B cell (primary cell): ENCODE measurements at regions not wholly inside any gene's neighbourhood (a gene's known extent, or its start where the extent isn't known, plus 50 kb on each side); places are given as distances from the start of the nearest gene placed in this dataset.

ENCODE experiments used
- EZH2 ChIP-seq: IDR thresholded peaks from 2 replicates; pipeline ENCODE4 v1.6.1; 2012; ENCODE audit warnings: borderline replicate concordance, low read depth, mild to moderate bottlenecking, moderate library complexity, low read length; ENCODE audit not compliant: insufficient read depth, poor library complexity, severe bottlenecking
- TF ChIP-seq, protein P1 (sequence below): fragments of 200-600 bp; IDR thresholded peaks from one replicate; pipeline ENCODE4 v1.8.0; 2022; ENCODE audit warnings: antibody characterized with exemption, mild to moderate bottlenecking

DNA sequence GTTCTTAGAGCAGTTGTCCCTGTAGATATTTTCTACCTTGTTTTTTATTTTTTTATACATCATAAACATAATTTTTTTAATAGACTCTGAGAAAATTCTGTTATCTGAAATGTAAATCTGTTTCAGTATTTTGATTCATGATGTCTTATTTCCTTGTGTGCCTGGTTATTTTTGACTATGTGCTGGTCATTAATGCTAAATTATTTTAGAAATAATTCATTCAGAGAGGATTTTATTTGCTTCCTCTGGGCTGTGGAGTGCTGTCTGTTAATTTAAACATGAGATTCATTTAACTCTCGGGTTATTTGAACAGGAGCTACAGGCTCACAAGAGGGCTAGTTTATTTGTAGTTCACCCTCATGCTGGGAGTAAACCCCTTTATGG lies 124.3 kb upstream of the PITX1 start:
- TF ChIP-seq, protein P1, sequence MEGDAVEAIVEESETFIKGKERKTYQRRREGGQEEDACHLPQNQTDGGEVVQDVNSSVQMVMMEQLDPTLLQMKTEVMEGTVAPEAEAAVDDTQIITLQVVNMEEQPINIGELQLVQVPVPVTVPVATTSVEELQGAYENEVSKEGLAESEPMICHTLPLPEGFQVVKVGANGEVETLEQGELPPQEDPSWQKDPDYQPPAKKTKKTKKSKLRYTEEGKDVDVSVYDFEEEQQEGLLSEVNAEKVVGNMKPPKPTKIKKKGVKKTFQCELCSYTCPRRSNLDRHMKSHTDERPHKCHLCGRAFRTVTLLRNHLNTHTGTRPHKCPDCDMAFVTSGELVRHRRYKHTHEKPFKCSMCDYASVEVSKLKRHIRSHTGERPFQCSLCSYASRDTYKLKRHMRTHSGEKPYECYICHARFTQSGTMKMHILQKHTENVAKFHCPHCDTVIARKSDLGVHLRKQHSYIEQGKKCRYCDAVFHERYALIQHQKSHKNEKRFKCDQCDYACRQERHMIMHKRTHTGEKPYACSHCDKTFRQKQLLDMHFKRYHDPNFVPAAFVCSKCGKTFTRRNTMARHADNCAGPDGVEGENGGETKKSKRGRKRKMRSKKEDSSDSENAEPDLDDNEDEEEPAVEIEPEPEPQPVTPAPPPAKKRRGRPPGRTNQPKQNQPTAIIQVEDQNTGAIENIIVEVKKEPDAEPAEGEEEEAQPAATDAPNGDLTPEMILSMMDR = no peak
- no peak for TF ChIP-seq EZH2
